KMS-11 (cell line): ENCODE measurements at regions not wholly inside any gene's neighbourhood (a gene's known extent, or its start where the extent isn't known, plus 50 kb on each side); places are given as distances from the start of the nearest gene placed in this dataset.

Source experiments
- H2AFZ ChIP-seq: fragments of 200-600 bp; sonication (generic); 2 replicates; pipeline ENCODE4 v1.6.1; 2016; ENCODE audit warnings: antibody characterized with exemption, mixed run types, low read depth
- H3K27ac ChIP-seq: fragments of 200-600 bp; sonication (generic); 2 replicates; pipeline ENCODE4 v1.6.1; 2016; ENCODE audit warnings: mild to moderate bottlenecking, mixed run types
- H3K27me3 ChIP-seq: fragments of 200-600 bp; sonication (generic); 2 replicates; pipeline ENCODE4 v1.6.1; 2017; ENCODE audit warnings: mild to moderate bottlenecking, low read depth, mixed run types, moderate library complexity; ENCODE audit not compliant: insufficient read depth
- H3K36me3 ChIP-seq: fragments of 200-600 bp; sonication (generic); 2 replicates; pipeline ENCODE4 v1.6.1; 2017; ENCODE audit warnings: mild to moderate bottlenecking, mixed run types; ENCODE audit not compliant: insufficient read depth
- H3K4me1 ChIP-seq: fragments of 200-600 bp; sonication (generic); 2 replicates; pipeline ENCODE4 v1.6.1; 2016; ENCODE audit warnings: mild to moderate bottlenecking, low read depth, mixed run types; ENCODE audit not compliant: poor library complexity, severe bottlenecking
- H3K4me2 ChIP-seq: fragments of 200-600 bp; sonication (generic); 2 replicates; pipeline ENCODE4 v1.7.0; 2016; ENCODE audit warnings: mild to moderate bottlenecking, mixed run types
- H3K4me3 ChIP-seq: fragments of 200-600 bp; sonication (generic); IDR thresholded peaks from 2 replicates; pipeline ENCODE4 v1.6.1; 2017; ENCODE audit warnings: low read depth, low read length, mixed read lengths; ENCODE audit not compliant: insufficient read depth
- H3K79me2 ChIP-seq: fragments of 200-600 bp; sonication (generic); 2 replicates; pipeline ENCODE4 v1.6.1; 2016; ENCODE audit warnings: low read depth, mixed run types; ENCODE audit not compliant: insufficient read depth
- H3K9ac ChIP-seq: fragments of 200-600 bp; sonication (generic); 2 replicates; pipeline ENCODE4 v1.6.1; 2016; ENCODE audit warnings: mild to moderate bottlenecking, mixed run types
- H4K20me1 ChIP-seq: fragments of 200-600 bp; sonication (generic); 2 replicates; pipeline ENCODE4 v1.6.1; 2016; ENCODE audit warnings: mild to moderate bottlenecking, mixed run types; ENCODE audit not compliant: insufficient read depth
- CTCF ChIP-seq: fragments of 200-600 bp; sonication (generic); conservative IDR thresholded peaks from 2 replicates; pipeline ENCODE4 v1.6.1; 2017; ENCODE audit warnings: low read depth, mild to moderate bottlenecking, antibody characterized with exemption, low read length, moderate library complexity, mixed read lengths

- TF ChIP-seq CTCF = no peak
- Histone ChIP-seq H3K79me2 (no peaks in the 10 kb centered on the region), H4K20me1 (no peaks in the 10 kb centered on the region), H2AFZ (no peak overlapping the region), H3K4me2 (no peak overlapping the region), H3K36me3 (no peaks in the 10 kb centered on the region), H3K4me3 (no peak overlapping the region), H3K9ac (no peak overlapping the region), H3K27me3 (no peaks in the 10 kb centered on the region), H3K27ac (no peak overlapping the region), H3K4me1 (no peaks in the 10 kb centered on the region)
Measured at GRCh38 chrX:95056901-95057300, 1382.9 kb downstream of the FAM133A start.

GRCh38 chrX:95057341-95057740, 1383.3 kb downstream of the FAM133A start:
- Histone ChIP-seq H3K4me1 (no peaks in the 10 kb centered on the region), H3K4me2 (no peak overlapping the region), H3K27ac (no peak overlapping the region), H3K36me3 (no peaks in the 10 kb centered on the region), H4K20me1 (no peaks in the 10 kb centered on the region), H3K9ac (no peak overlapping the region), H3K27me3 (no peaks in the 10 kb centered on the region), H3K4me3 (no peak overlapping the region), H3K79me2 (no peaks in the 10 kb centered on the region), H2AFZ (no peak overlapping the region)
- no peak for TF ChIP-seq CTCF

- no peaks in the 10 kb centered on the region for H3K36me3 ChIP-seq
- no peaks in the 10 kb centered on the region for H3K27me3 ChIP-seq
- H3K4me2 ChIP-seq = no peak overlapping the region
- no peaks in the 10 kb centered on the region for H3K4me1 ChIP-seq
- H3K4me3 ChIP-seq = no peak overlapping the region
- no peak overlapping the region for H2AFZ ChIP-seq
- H3K27ac ChIP-seq = no peak overlapping the region
- no peak overlapping the region for H3K9ac ChIP-seq
- H4K20me1 ChIP-seq = no peaks in the 10 kb centered on the region
- no peak for TF ChIP-seq CTCF
- H3K79me2 ChIP-seq = no peaks in the 10 kb centered on the region
Measured at GRCh38 chrX:95058815-95059214, 1384.8 kb downstream of the FAM133A start.

- no peaks in the 10 kb centered on the region for H3K4me1 ChIP-seq
- no peaks in the 10 kb centered on the region for H3K79me2 ChIP-seq
- no peak overlapping the region for H3K27ac ChIP-seq
- H3K9ac ChIP-seq = no peak overlapping the region
- no peaks in the 10 kb centered on the region for H4K20me1 ChIP-seq
- H3K4me2 ChIP-seq = no peak overlapping the region
- no peak overlapping the region for H2AFZ ChIP-seq
- H3K36me3 ChIP-seq = no peaks in the 10 kb centered on the region
- no peaks in the 10 kb centered on the region for H3K27me3 ChIP-seq
- H3K4me3 ChIP-seq = no peak overlapping the region
- TF ChIP-seq CTCF = no peak
Measured at GRCh38 chrX:95059909-95060308, 1385.9 kb downstream of the FAM133A start.

GRCh38 chrX:95063554-95063953, 1389.5 kb downstream of the FAM133A start:
- Histone ChIP-seq H3K36me3 (no peaks in the 10 kb centered on the region), H2AFZ (no peak overlapping the region), H3K9ac (no peak overlapping the region), H3K27me3 (no peaks in the 10 kb centered on the region), H3K4me3 (no peak overlapping the region), H3K79me2 (no peaks in the 10 kb centered on the region), H3K4me2 (no peak overlapping the region), H3K4me1 (no peaks in the 10 kb centered on the region), H4K20me1 (no peaks in the 10 kb centered on the region), H3K27ac (no peak overlapping the region)
- no peak for TF ChIP-seq CTCF
